GM19452 (cell line): ENCODE measurements at regions not wholly inside any gene's neighbourhood (a gene's known extent, or its start where the extent isn't known, plus 50 kb on each side); places are given as distances from the start of the nearest gene placed in this dataset.
"Not testable (repeated sequence)": the region's sequence is repeated elsewhere in the genome, so short reads cannot be mapped to it uniquely, and the experiment has no call there.

Experiments
- ATAC-seq: cut with Tn5 transposase; IDR thresholded peaks from one replicate; pipeline ENCODE4 v1.9.1; 2021; ENCODE audit not compliant: unreplicated experiment

- no peak for ATAC-seq
Observed at GRCh38 chr18:8987241-8987640, 115.3 kb upstream of the NDUFV2 start.

- ATAC-seq, result peak; percentile 85
Observed at GRCh38 chr18:8988260-8988871, 114.1 kb upstream of the NDUFV2 start.

- no peak for ATAC-seq
Observed at GRCh38 chr18:8989017-8989416, 113.5 kb upstream of the NDUFV2 start.

GRCh38 chr18:8989855-8990254 is 112.6 kb upstream of the NDUFV2 start:
- no peak for ATAC-seq

GRCh38 chr18:8990276-8991031 is 112.0 kb upstream of the NDUFV2 start:
- no peak for ATAC-seq

- ATAC-seq, result no peak
Observed at GRCh38 chr18:8991155-8991554, 111.3 kb upstream of the NDUFV2 start.

GRCh38 chr18:8992500-8992899 is 110.0 kb upstream of the NDUFV2 start:
- ATAC-seq, result not testable (repeated sequence)

DNA sequence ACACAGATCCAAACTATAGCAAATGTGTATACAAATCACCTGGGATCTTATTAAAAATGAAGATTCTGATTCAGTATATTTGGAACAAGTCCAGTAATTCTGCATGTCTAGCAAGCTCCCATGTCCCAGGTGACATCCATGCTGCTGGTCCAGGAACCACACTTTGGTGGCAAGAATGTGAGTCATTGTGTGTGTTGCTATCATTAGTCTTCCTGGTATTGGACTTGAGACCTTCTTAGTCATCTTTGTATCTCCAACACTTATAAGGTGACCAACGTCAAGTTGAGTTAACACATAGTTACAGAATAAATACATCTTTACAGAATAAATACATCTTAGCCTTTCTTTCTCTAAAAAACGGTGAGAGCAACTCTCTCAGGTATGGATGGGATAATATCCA is 107.9 kb upstream of the NDUFV2 start:
- no peak for ATAC-seq

DNA sequence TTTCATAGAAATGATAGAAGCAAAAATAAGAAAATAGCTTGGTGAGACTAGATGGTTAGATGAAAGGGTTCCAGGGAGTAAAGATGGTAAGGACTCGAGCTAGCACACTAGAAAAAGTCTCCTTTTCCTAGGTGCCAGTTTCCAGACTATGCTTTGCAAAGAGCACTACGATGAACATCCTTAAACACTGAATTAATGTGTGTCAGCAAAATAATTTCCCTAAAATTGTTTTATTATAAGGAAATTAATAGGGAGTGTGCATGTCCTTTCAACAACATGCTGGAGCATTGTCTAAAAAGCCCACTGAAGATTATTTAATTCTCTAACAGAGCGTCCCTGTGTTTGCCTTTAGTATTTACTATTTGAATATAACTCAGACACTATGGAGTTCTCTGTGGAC is 107.4 kb upstream of the NDUFV2 start:
- ATAC-seq, result no peak

DNA sequence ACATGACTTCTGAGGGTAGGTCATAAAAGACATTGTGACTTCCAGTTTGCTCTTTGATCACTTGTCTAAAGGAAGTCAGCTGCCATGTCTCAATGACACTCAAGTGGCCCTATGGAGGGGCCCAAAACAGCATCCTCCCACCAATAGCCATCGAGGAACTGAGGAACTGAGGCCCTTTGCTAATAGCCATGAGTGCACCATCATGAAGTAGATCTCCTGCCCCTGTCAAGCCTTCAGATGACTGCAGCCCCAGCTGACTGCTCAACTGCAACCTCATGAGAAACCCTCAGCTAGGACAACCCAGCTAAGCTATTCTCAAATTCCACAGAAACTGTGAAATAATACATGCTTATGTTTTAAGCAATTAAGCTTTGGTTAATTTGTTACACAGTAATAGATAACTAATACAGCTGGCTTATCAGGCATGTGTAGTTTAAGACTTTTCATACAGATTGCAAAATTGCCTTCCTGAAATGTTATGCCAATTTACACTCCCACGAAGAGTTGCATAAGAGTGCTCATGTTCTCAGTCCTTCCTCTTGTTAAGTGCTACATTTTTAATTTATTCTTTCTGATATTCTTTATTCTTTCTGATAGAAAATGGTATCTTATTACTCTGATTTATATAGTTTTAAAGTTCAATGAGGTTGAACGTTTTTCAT is 105.6 kb upstream of the NDUFV2 start:
- ATAC-seq, result no peak

GRCh38 chr18:8997634-8998033 is 104.9 kb upstream of the NDUFV2 start:
- ATAC-seq, result no peak

DNA sequence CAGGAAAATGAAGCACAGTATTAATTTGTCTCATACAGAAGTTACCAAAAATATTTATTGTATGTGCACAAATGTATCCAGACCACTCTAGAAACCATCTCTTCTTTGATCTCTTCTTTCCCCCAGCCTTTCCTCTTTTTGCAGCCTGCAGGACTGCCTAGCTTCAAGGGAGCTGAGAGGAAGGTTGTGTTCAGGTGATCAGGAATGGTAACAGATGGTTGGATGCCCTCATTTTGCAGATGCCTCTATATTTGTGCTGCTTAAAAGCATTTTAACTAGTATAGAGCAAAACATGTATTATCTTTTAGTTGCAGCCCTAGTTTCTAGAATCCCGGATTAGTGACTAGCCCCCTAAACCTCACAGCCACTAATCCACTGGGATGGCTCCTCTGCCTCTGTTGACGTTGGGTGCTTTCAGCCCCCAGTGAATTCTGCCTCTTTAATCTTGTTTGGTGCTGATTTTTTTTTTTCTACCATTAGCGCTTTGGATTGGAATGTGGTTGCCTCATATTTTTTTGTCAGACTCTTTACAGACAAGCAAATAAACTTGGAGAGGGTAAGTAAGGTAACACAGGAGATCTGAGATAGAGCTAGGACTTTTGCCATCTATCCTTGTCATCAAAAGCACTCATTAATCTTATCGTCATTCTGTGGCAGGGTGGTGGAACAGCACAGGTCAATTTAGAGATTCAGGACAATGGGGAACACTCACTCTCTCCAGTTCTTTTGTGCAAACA is 103.8 kb upstream of the NDUFV2 start:
- no peak for ATAC-seq

DNA sequence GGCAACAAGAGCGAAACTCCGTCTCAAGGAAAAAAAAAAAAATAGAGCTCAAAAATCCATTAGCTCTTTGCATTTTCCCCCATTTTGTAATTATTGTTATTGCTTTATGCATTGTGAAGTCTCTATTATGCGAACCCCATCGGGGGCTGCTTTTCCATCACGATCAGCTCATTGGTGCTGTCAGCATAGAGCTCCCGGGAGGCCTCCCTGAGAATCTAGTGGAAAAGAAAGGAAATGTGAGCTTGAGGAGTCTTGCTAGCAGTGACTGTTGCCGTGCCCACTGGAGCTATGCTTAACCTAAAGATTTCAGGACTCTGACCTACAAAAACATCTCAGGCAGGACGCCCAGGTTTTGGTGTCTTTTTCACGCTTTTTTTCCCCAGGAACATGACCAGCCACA is 102.6 kb upstream of the NDUFV2 start:
- ATAC-seq, result no peak

DNA sequence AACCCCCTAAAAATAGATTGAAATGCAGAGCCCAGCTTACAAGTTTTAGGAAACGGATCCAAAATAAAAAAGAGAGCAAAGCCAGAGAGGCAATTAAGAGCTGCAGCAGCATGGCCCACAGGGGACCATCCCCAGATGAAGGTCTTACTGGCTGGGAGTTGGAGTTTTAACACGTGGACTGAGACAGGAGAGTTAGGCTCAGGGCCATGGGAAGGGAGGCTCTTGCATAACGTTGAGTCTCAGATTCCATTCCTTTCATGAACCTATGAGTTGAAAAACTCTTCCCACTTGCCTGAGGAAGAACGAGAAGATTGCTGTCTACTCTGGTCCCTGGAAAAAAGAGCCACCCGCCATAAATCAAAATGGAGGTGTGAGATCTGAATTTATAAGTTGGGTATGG is 101.8 kb upstream of the NDUFV2 start:
- no peak for ATAC-seq

GRCh38 chr18:9001209-9001608 is 101.3 kb upstream of the NDUFV2 start:
- ATAC-seq, result no peak

DNA sequence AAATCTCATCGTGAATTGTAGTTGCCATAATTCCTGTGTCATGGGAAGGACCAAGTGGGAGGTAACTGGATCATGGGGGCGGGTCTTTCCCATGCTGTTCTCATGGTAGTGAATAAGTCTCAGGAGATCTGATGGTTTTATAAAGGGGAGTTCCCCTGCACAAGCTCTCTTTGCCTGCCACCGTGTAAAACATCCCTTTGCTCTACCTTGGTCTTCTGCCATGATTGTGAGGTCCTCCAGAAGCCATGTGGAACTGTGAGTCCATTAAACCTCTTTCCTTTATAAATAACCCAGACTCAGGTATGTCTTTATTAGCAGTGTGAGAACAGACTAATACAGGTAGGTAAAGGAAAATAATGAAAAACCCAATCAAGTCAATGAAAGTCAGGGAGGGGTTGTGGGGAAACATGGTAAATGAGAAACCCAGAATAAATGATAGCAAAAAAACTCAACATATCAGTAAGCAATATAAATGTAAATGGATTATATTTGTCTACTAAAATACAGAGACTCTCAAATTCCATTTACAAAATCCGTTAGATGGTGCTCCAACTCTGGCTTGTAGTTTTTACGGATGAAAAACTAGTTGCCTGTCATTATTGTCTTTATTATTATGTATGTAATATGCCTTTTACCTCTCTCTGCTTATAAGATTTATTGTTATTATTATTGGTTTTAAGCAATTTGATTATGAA is 98.9 kb upstream of the NDUFV2 start:
- ATAC-seq, result no peak

GRCh38 chr18:9004308-9004707 is 98.2 kb upstream of the NDUFV2 start:
- not testable (repeated sequence) for ATAC-seq

- not testable (repeated sequence) for ATAC-seq
Observed at GRCh38 chr18:9007700-9008099, 94.8 kb upstream of the NDUFV2 start.

GRCh38 chr18:9008200-9008708 is 94.2 kb upstream of the NDUFV2 start:
- ATAC-seq, result no peak

GRCh38 chr18:9008709-9009635 is 93.5 kb upstream of the NDUFV2 start:
- no peak for ATAC-seq
